ENCODE measurements at regions not wholly inside any gene's neighbourhood (a gene's known extent, or its start where the extent isn't known, plus 50 kb on each side); places are given as distances from the start of the nearest gene placed in this dataset.

DNA sequence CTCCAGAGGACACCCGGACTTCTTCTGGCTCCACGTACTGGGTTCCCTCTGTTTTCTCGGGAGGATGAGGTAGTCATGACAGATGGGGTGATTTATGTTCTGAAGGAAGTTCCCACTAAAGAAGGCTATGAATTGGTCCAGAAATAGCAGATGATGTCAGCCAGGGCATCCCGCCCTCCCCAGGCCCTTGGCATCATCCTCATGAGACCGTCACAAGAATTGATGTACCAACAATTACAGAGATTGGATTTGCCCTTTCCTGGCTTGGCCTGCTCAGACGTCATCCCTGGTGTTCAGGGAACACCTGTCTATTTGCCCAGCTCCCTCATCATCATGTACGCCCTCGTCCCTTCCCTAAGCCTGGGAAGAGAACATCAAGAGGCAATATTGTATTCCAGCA is 102.8 kb upstream of the CCL1 start:
- peak overlapping the region; percentile 39 to 64 for H3K27ac ChIP-seq
- peaks cover 10 to 14% of the 10 kb centered on the region in 2 donors for H3K4me1 ChIP-seq (replicated peaks in 1 of 2)
- no peak overlapping the region for H3K4me3 ChIP-seq
- peak in 5 of 8 experiments; percentile 93 to 97 (median 96) for ATAC-seq (replicated peaks in 6 of 8)
- in situ Hi-C loops (cut with MboI; ENCODE audit: low pct_unique_long_range_greater_than_20kb in 2 of 9, low sequenced_read_pairs in 9 of 9, unreplicated experiment in 9 of 9): loop anchor here in 1 of 9 experiments (25.0 kb wide), 1 partner anchor 422 kb away; no protein-coding TSS in a partner anchor
- 0 to 80% (median 56%) methylated on average over 1 to 8 of the region's 8 CpGs; no CpG with 5 or more reads in 1 of the 10 experiments for WGBS, 10 experiments

DNA sequence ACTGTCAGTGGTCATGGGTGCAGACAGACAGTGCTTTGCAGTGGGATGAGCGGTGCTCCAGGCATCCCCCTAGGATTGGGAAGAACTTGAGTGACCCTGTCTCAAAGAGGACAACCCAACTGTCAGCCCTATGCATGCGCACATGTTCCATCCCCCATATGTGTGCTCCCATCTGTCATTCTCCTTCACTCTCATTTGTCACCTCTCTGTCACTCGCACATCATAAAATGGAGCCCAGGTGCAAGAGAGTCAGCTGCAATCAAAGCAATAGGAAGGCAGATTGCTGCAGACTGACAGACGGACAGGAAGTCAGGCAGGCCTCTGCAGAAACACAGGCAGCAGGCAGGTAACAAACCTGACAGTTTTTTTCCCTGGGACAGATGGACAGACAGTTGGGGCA is 101.8 kb upstream of the CCL1 start:
- in situ Hi-C loops (cut with MboI; ENCODE audit: low pct_unique_long_range_greater_than_20kb in 2 of 9, low sequenced_read_pairs in 9 of 9, unreplicated experiment in 9 of 9): loop anchor here in 1 of 9 experiments (25.0 kb wide), 1 partner anchor 422 kb away; no protein-coding TSS in a partner anchor
- WGBS, 10 experiments: 0 to 88% (median 17%) methylated on average over 1 to 3 of the region's 4 CpGs; no CpG with 5 or more reads in 3 of the 10 experiments
- Histone ChIP-seq H3K4me3 (no peak overlapping the region), H3K27ac (no peak overlapping the region), H3K4me1 (replicated peaks in 1 of 2) (peaks cover 10 to 14% of the 10 kb centered on the region in 2 donors)
- ATAC-seq (replicated peaks in 6 of 8): no peak

DNA sequence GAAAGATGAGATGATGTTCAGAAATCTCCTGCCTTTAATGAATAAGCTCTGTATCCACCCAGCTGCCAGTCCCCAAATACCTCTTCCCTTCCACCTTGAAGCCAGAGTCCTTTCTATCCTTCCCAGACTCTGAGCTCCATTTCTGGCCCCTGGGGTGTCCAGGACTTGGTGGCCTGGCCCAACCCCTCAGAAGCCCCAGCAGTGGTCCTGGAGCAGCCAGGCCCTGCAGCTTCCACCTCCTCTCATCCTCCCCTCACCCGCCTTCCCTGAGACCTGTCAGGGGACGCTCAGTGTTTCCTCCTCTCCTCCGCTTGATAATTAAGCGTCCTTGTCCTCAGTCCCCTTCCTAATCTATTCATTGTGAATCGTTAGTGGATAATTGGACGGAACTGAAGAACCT is 95.2 kb upstream of the CCL1 start:
- H3K27ac ChIP-seq: no peak overlapping the region

DNA sequence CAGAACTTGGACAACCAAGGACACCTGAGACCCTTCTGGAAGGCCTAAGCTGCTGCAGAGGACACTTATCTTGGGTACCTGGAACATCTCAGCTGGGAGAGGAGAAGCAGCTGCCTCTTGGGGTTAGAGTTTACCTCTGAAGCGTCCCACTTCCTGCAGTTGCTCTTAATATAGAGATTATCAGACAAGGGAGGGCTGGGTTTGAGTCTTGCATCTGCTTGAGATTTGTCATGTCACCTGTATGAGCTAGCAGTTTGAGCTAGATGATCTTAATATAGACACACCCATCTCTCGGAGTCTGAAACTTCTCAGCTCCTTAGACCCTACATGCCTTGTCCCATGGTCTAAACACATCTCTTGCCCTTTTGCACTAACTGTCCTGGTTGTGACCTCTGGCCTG is 93.1 kb upstream of the CCL1 start:
- in situ Hi-C loops (cut with MboI; ENCODE audit: low pct_unique_long_range_greater_than_20kb in 2 of 9, low sequenced_read_pairs in 9 of 9, unreplicated experiment in 9 of 9): loop anchor here in 1 of 9 experiments (25.0 kb wide), 1 partner anchor 431 kb away; no protein-coding TSS in a partner anchor
- no peak overlapping the region for H3K4me3 ChIP-seq
- no peak overlapping the region for H3K27ac ChIP-seq
- no peak for ATAC-seq (replicated peaks in 6 of 8)
- H3K4me1 ChIP-seq (replicated peaks in 1 of 2): peaks cover 5 to 6% of the 10 kb centered on the region in 2 donors
- 0 to 60% (median 9%) methylated on average over 1 to 2 of the region's 2 CpGs; no CpG with 5 or more reads in 6 of the 10 experiments for WGBS, 10 experiments

More for the DNA sequence above, 95.2 kb upstream of the CCL1 start:
- no peaks in the 10 kb centered on the region for H3K4me1 ChIP-seq (replicated peaks in 1 of 2)
- ATAC-seq (replicated peaks in 6 of 8): no peak
- 20 to 93% (median 45%) methylated on average over 1 to 3 of the region's 6 CpGs; no CpG with 5 or more reads in 5 of the 10 experiments for WGBS, 10 experiments
- in situ Hi-C loops (cut with MboI; ENCODE audit: low pct_unique_long_range_greater_than_20kb in 2 of 9, low sequenced_read_pairs in 9 of 9, unreplicated experiment in 9 of 9): loop anchor here in 1 of 9 experiments (25.0 kb wide), 1 partner anchor 429 kb away; no protein-coding TSS in a partner anchor
- H3K4me3 ChIP-seq: no peak overlapping the region

DNA sequence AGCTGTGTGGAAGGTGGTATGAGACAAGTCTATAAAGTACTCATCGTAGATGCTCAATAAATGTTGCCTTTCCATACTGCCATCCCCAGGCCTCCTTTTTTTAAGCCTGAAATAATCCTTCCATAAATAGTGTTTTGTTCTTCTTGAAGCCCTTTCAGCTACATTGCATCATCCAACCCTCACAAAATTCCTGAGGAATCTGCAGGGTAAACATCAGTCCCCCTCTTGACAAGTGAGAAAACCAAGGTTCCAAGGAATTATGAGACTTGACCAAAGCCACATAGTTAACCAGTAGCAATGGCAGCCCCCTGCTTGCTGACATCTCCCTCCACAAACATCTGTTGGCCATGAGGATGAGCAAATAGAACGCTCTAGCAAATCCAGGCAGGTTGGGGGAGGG is 89.7 kb upstream of the CCL1 start:
- ATAC-seq (replicated peaks in 6 of 8): peak in 2 of 8 experiments; percentile 33 to 38
- no peak overlapping the region for H3K4me3 ChIP-seq
- WGBS, 10 experiments: 13 to 86% (median 54%) methylated on average over 1 of the region's 2 CpGs; no CpG with 5 or more reads in 6 of the 10 experiments
- H3K27ac ChIP-seq: no peak overlapping the region
- in situ Hi-C loops (cut with MboI; ENCODE audit: low pct_unique_long_range_greater_than_20kb in 2 of 9, low sequenced_read_pairs in 9 of 9, unreplicated experiment in 9 of 9): loop anchor here in 1 of 9 experiments (25.0 kb wide), 1 partner anchor 435 kb away; no protein-coding TSS in a partner anchor
- H3K4me1 ChIP-seq (replicated peaks in 1 of 2): peaks cover 5 to 6% of the 10 kb centered on the region in 2 donors

DNA sequence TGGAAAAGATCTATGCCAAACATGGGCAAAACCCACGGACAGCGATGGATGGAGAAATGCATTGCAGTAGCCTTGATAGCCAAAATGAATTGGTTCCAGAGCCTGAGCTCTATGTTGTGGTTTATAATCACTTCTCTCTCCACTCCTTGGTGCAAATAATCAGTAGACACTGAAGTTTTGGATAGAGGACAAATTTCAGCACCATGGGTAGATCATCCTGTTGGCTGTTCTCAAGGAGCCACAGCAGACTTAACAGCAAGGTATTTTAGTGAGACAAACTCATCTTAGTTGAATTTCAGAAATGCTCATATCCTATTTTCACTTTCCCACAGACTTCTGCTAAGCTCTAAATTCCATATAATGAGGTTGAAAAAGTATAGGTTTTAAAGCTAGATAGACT is 88.3 kb upstream of the CCL1 start:
- in situ Hi-C loops (cut with MboI; ENCODE audit: low pct_unique_long_range_greater_than_20kb in 2 of 9, low sequenced_read_pairs in 9 of 9, unreplicated experiment in 9 of 9): loop anchor here in 1 of 9 experiments (25.0 kb wide), 1 partner anchor 436 kb away; no protein-coding TSS in a partner anchor
- ATAC-seq (replicated peaks in 6 of 8): no peak
- Histone ChIP-seq H3K27ac (no peak overlapping the region), H3K4me1 (replicated peaks in 1 of 2) (peaks cover 5 to 6% of the 10 kb centered on the region in 2 donors), H3K4me3 (no peak overlapping the region)
- WGBS, 10 experiments: 0 to 100% (median 56%) methylated on average over 1 to 2 of the region's 2 CpGs; no CpG with 5 or more reads in 4 of the 10 experiments

DNA sequence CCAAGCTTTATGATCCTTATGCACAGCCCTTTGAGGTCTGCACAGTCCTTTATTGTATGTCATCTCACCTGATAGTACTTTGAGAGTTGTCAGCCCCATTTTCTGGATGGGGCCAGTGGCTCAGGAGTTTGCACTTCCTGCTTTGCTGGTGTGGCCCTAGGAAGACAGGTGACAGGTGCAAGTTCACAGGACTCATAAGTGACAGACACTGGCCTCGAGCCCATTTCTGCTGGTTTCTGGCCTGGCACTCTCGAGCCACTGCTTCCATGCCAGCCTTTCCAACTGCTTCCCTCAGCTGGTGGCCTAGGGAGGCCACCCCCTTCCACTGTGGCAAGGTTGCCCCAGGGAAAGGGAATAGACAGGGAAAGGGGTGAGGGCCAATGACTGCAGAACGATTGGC is 84.4 kb upstream of the CCL1 start:
- H3K27ac ChIP-seq: no peak overlapping the region
- in situ Hi-C loops (cut with MboI; ENCODE audit: low pct_unique_long_range_greater_than_20kb in 2 of 9, low sequenced_read_pairs in 9 of 9, unreplicated experiment in 9 of 9): loop anchor here in 5 of 9 experiments (10.0 to 25.0 kb wide), 4 partner anchors 67 to 665 kb away; partner anchors contain the start of genes FNDC8 (in 2 of the 5) and RAD51D (in 2 of the 5)
- no peak for ATAC-seq (replicated peaks in 6 of 8)
- no peak overlapping the region for H3K4me3 ChIP-seq
- peaks cover 0 to 26% of the 10 kb centered on the region in 2 donors for H3K4me1 ChIP-seq (replicated peaks in 1 of 2)
- WGBS, 10 experiments: 0 to 83% (median 45%) methylated on average over 1 to 3 of the region's 3 CpGs; no CpG with 5 or more reads in 4 of the 10 experiments

DNA sequence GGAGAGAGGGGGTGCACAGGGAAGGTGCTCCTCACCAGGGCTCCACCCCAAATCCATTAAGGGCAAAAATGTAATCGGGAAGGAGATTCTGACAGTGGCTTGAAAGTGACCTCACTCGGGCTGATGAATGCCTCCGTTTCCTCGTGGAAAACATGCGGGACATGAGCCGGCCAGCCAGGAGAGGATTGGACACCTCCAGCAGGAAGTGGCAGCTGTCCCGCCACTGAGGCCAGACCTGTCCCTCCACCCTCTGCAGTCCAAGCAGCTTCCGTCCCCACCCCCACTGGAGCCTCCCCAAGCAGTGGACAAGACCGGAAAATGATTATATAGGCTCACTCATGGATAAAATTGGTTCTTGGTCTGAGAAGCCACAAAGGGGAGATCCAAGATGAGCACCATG is 82.1 kb upstream of the CCL1 start:
- Histone ChIP-seq H3K4me1 (replicated peaks in 1 of 2) (peaks cover 0 to 35% of the 10 kb centered on the region in 2 donors), H3K4me3 (no peak overlapping the region), H3K27ac (no peak overlapping the region)
- peak in 5 of 8 experiments; percentile 20 to 63 (median 54) for ATAC-seq (replicated peaks in 6 of 8)
- in situ Hi-C loops (cut with MboI; ENCODE audit: low pct_unique_long_range_greater_than_20kb in 2 of 9, low sequenced_read_pairs in 9 of 9, unreplicated experiment in 9 of 9): loop anchor here in 5 of 9 experiments (10.0 to 25.0 kb wide), 4 partner anchors 70 to 667 kb away; partner anchors contain the start of genes FNDC8 (in 2 of the 5) and RAD51D (in 2 of the 5)
- 14 to 80% (median 72%) methylated on average over 1 to 5 of the region's 9 CpGs; no CpG with 5 or more reads in 7 of the 10 experiments for WGBS, 10 experiments

DNA sequence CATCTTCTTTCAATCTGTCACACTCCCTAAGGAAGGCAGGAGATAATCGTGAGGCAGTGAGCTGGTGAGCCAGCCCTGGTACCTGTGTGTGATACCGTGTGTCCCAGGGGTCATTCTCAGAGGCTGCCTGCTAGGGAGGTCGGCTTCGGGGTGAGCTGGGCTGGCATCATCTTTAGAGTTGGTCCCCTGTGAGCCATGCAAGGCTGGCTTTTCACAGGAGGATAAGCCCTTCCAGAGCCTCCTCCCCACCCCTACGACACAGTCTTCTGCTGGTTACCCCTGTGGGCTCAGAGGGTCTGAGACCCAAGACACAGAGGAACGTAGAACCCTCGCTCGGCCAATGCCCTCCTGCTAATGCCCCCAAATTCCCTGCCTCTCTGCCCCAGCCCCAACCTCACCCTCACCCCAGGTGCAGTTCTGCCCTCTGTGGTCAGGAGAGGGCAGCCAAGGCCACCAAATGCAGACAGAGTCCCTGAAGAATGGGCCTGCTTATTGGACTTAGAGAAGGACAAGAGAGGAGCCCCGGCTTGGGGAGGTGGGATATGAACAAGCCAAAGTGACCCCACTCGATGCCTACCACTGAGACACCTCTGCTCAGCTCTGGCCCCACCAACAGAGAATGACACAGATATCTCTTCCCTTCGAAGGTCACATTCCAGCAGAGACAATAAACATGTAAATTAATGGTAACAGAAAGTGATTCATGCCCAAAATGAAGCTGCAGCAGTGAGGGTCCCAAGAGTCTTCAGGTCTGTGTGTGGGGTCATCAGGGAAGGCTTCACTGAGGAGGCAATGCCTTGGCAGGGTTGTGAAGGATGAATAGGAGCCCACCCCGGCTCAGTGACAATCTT is 80.8 kb upstream of the CCL1 start:
- 0 to 80% (median 35%) methylated on average over 1 to 5 of the region's 12 CpGs; no CpG with 5 or more reads in 3 of the 10 experiments for WGBS, 10 experiments
- no peak overlapping the region for H3K27ac ChIP-seq
- in situ Hi-C loops (cut with MboI; ENCODE audit: low pct_unique_long_range_greater_than_20kb in 2 of 9, low sequenced_read_pairs in 9 of 9, unreplicated experiment in 9 of 9): loop anchor here in 5 of 9 experiments (10.0 to 25.0 kb wide), 4 partner anchors 71 to 668 kb away; partner anchors contain the start of genes FNDC8 (in 2 of the 5) and RAD51D (in 2 of the 5)
- peaks cover 0 to 35% of the 10 kb centered on the region in 2 donors for H3K4me1 ChIP-seq (replicated peaks in 1 of 2)
- no peak overlapping the region for H3K4me3 ChIP-seq
- ATAC-seq (replicated peaks in 6 of 8): peak in 7 of 8 experiments; percentile 37 to 93 (median 91)

DNA sequence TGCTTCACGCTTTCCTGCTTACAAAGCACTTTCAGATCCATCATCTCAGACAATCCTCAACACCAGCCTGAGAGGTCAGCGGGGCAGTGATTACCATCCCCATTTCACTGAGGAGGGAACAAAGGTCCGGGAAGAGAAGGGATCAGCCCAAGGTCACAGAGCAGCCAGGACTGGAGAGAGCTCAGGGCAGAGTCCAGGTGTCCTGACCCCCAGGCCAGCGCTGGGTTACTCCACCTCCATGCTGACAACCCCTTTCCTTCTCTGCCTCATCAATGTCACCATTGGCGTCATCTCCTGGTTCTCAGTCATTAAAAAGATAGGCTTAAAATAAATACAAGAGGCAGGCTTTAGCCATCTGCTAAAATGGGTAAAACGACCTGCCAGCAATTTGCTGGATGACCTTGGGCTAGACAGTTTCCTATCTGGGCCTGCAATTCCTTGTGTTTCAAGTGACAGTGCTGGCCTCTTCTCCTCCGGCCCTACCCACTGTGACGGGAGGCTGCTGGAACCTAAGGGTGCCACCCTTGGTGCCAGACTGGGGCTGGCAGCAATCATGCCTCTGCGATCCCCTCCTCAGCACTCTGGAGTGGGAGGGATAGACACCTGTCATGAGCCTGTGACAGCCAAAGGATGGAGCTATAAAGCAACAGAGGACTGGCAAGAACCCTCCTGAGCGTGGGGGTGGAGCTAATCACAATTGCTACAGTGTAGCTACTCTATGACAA is 79.5 kb upstream of the CCL1 start:
- WGBS, 10 experiments: 0 to 94% (median 38%) methylated on average over 1 to 3 of the region's 10 CpGs; no CpG with 5 or more reads in 1 of the 10 experiments
- ATAC-seq (replicated peaks in 6 of 8): peak in 1 of 8 experiments; percentile 32
- Histone ChIP-seq H3K4me3 (no peak overlapping the region), H3K27ac (no peak overlapping the region), H3K4me1 (replicated peaks in 1 of 2) (peaks cover 0 to 35% of the 10 kb centered on the region in 2 donors)
- in situ Hi-C loops (cut with MboI; ENCODE audit: low pct_unique_long_range_greater_than_20kb in 2 of 9, low sequenced_read_pairs in 9 of 9, unreplicated experiment in 9 of 9): loop anchor here in 5 of 9 experiments (10.0 to 25.0 kb wide), 4 partner anchors 72 to 670 kb away; partner anchors contain the start of genes FNDC8 (in 2 of the 5) and RAD51D (in 2 of the 5)

DNA sequence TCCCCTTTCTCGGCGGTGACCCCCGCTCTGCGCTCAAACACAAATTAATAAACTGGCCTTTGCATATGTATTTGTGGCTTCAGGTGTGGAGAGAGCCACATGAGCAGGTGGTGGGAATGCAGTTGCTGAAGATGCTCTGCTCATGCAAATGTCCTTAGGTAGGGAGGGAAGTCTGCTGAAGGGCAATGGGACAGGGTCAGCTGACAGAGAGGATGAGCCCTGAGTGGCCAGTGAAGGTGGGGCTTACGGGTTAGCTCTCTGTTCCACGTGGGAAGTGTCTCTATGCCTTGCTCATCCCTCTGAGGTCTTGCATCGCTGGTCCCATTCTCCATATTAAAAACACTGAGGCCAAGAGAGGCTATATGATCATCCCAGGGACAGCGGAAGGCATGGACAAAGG is 74.2 kb upstream of the CCL1 start:
- ATAC-seq (replicated peaks in 6 of 8): no peak
- Histone ChIP-seq H3K27ac (no peak overlapping the region), H3K4me1 (replicated peaks in 1 of 2) (peaks cover 0 to 6% of the 10 kb centered on the region in 2 donors), H3K4me3 (no peak overlapping the region)
- in situ Hi-C loops (cut with MboI; ENCODE audit: low pct_unique_long_range_greater_than_20kb in 2 of 9, low sequenced_read_pairs in 9 of 9, unreplicated experiment in 9 of 9): loop anchor here in 4 of 9 experiments (25.0 kb wide), 3 partner anchors 200 to 675 kb away; partner anchors contain the start of genes FNDC8 (in 2 of the 4) and RAD51D (in 2 of the 4)
- 43 to 84% (median 54%) methylated on average over 2 to 8 of the region's 8 CpGs; no CpG with 5 or more reads in 3 of the 10 experiments for WGBS, 10 experiments

DNA sequence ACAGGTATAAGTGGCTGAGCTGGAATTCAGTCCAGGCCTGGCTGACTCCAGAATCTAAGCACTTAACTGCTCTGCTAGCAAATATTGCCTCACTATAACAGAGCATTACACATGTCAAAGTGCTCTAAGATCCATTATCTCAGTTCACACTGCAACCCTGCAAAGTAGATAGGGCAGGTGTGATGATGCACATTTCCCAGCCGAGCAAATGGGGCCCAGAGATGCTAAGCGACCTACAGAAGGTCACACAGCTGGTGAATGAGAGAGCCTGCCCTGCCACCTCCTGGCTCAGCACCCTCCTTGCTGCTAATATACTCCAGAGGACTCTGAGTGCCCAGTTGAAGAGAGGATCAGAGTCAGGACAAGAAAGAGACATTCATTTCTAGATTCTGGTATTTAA is 73.6 kb upstream of the CCL1 start:
- no peak for ATAC-seq (replicated peaks in 6 of 8)
- WGBS, 10 experiments: 17 to 71% methylated on average over 1 to 2 of the region's 2 CpGs; no CpG with 5 or more reads in 8 of the 10 experiments
- H3K4me3 ChIP-seq: no peak overlapping the region
- no peak overlapping the region for H3K27ac ChIP-seq
- H3K4me1 ChIP-seq (replicated peaks in 1 of 2): peaks cover 0 to under 1% of the 10 kb centered on the region in 2 donors
- in situ Hi-C loops (cut with MboI; ENCODE audit: low pct_unique_long_range_greater_than_20kb in 2 of 9, low sequenced_read_pairs in 9 of 9, unreplicated experiment in 9 of 9): loop anchor here in 4 of 9 experiments (25.0 kb wide), 3 partner anchors 201 to 676 kb away; partner anchors contain the start of genes FNDC8 (in 2 of the 4) and RAD51D (in 2 of the 4)

Data from motor neuron (in vitro differentiated cells).